NCI-H82 treated with DMSO at 0.1 percent for 48 hours (cell line): ENCODE measurements at regions not wholly inside any gene's neighbourhood (a gene's known extent, or its start where the extent isn't known, plus 50 kb on each side); places are given as distances from the start of the nearest gene placed in this dataset.

Experiments
- DNase-seq: peaks from one replicate; lab custom pipeline; 2025; ENCODE audit not compliant: unreplicated experiment; lab: John Stamatoyannopoulos, UW

GRCh38 chr1:199857516-199857915 is 170.0 kb upstream of the NR5A2 start:
- no peak for DNase-seq

- no peak for DNase-seq
Observed at GRCh38 chr1:199858171-199858570, 169.3 kb upstream of the NR5A2 start.

GRCh38 chr1:199858856-199859255 is 168.7 kb upstream of the NR5A2 start:
- no peak for DNase-seq

- no peak for DNase-seq
Observed at GRCh38 chr1:199859491-199859933, 168.0 kb upstream of the NR5A2 start.

- DNase-seq, result no peak
Observed at GRCh38 chr1:199861020-199861795, 166.3 kb upstream of the NR5A2 start.

GRCh38 chr1:199862047-199862446 is 165.5 kb upstream of the NR5A2 start:
- no peak for DNase-seq

- no peak for DNase-seq
Observed at GRCh38 chr1:199866210-199866617, 161.3 kb upstream of the NR5A2 start.

GRCh38 chr1:199867601-199868000 is 159.9 kb upstream of the NR5A2 start:
- DNase-seq, result no peak

- no peak for DNase-seq
Observed at GRCh38 chr1:199868777-199869176, 158.7 kb upstream of the NR5A2 start.

GRCh38 chr1:199875337-199875736 is 152.2 kb upstream of the NR5A2 start:
- no peak for DNase-seq

GRCh38 chr1:199875856-199876255 is 151.7 kb upstream of the NR5A2 start:
- DNase-seq, result no peak

GRCh38 chr1:199877526-199878384 is 149.8 kb upstream of the NR5A2 start:
- DNase-seq, result no peak

- DNase-seq, result no peak
Observed at GRCh38 chr1:199878823-199879222, 148.7 kb upstream of the NR5A2 start.

GRCh38 chr1:199898654-199899053 is 128.9 kb upstream of the NR5A2 start:
- DNase-seq, result no peak

- DNase-seq, result no peak
Observed at GRCh38 chr1:199901341-199901740, 126.2 kb upstream of the NR5A2 start.

GRCh38 chr1:199907361-199907760 is 120.1 kb upstream of the NR5A2 start:
- DNase-seq, result peak; percentile 6

- DNase-seq, result no peak
Observed at GRCh38 chr1:199909137-199909536, 118.4 kb upstream of the NR5A2 start.

- DNase-seq, result no peak
Observed at GRCh38 chr1:199913318-199913717, 114.2 kb upstream of the NR5A2 start.

- no peak for DNase-seq
Observed at GRCh38 chr1:199914546-199914945, 113.0 kb upstream of the NR5A2 start.

- no peak for DNase-seq
Observed at GRCh38 chr1:199918196-199918769, 109.2 kb upstream of the NR5A2 start.

GRCh38 chr1:199920635-199921034 is 106.9 kb upstream of the NR5A2 start:
- no peak for DNase-seq

- DNase-seq, result no peak
Observed at GRCh38 chr1:199929556-199929955, 98.0 kb upstream of the NR5A2 start.
